ENCODE measurements at regions not wholly inside any gene's neighbourhood (a gene's known extent, or its start where the extent isn't known, plus 50 kb on each side); places are given as distances from the start of the nearest gene placed in this dataset.

GRCh38 chr5:74328221-74328630, 312.3 kb downstream of the ENC1 start (continued):
- no peak for TF ChIP-seq ZNF462 (CRISPR knock-in tag; IDR thresholded peaks at IDR 0.05)
- TF ChIP-seq STAT1 (IDR thresholded peaks at IDR 0.05; ENCODE audit: unreplicated experiment) = no peak
- TF ChIP-seq ZNF114 (CRISPR knock-in tag; IDR thresholded peaks at IDR 0.05) = no peak
- TF ChIP-seq CREB1 (CRISPR knock-in tag; IDR thresholded peaks at IDR 0.05; ENCODE audit: low read depth) = no peak

- Histone ChIP-seq H3K79me2 (replicated peaks; ENCODE audit: insufficient read depth) (no peaks in the 10 kb centered on the region), H3K4me3 (no peak overlapping the region), H3K4me2 (no peak overlapping the region), H3K9me2 (ENCODE audit: insufficient read depth) (0 out of 2 replicates have a peak, but pooled peaks cover 8% of the 10 kb centered on the region), H3F3A (replicated peaks; ENCODE audit: low read depth) (no peaks in the 10 kb centered on the region), H3K36me3 (ENCODE audit: insufficient read depth) (no peaks in the 10 kb centered on the region), H4K20me1 (replicated peaks; ENCODE audit: insufficient read depth) (no peaks in the 10 kb centered on the region), H2AFZ (no peak overlapping the region), H3K27ac (ENCODE audit: low read depth) (no peak overlapping the region), H3K27me3 (ENCODE audit: insufficient read depth) (no peaks in the 10 kb centered on the region), H3K4me1 (ENCODE audit: insufficient read depth) (no peaks in the 10 kb centered on the region)
- ATAC-seq (no peak), DNase-seq (ENCODE audit: low spot score) (no peak)
- no peaks in the 10 kb centered on the region for H3K9me3 Mint-ChIP-seq
- H3K27me3 Mint-ChIP-seq (ENCODE audit: insufficient read depth, low read depth, poor library complexity) = peaks cover 5% of the 10 kb centered on the region
- no peak overlapping the region for H3K27ac Mint-ChIP-seq
- H3K4me3 Mint-ChIP-seq = no peak overlapping the region
- H3K36me3 Mint-ChIP-seq (ENCODE audit: low read depth) = no peaks in the 10 kb centered on the region
- H3K4me1 Mint-ChIP-seq = peaks cover 5% of the 10 kb centered on the region; the same call in 2 of the 3 replicates
- TF ChIP-seq POLR2AphosphoS5 (IDR thresholded peaks at IDR 0.05; ENCODE audit: low read depth) (no peak), ZNF462 (CRISPR knock-in tag; IDR thresholded peaks at IDR 0.05) (no peak), ZNF331 (CRISPR knock-in tag; IDR thresholded peaks at IDR 0.05; ENCODE audit: low read depth) (no peak), ETS1 (IDR thresholded peaks at IDR 0.05) (no peak), JUNB (IDR thresholded peaks at IDR 0.05; ENCODE audit: unreplicated experiment) (no peak), EZH2 (IDR thresholded peaks at IDR 0.05; ENCODE audit: low read depth, unreplicated experiment) (no peak), ZNF114 (CRISPR knock-in tag; IDR thresholded peaks at IDR 0.05) (no peak), NANOG (IDR thresholded peaks at IDR 0.05; ENCODE audit: borderline replicate concordance) (no peak), CREB1 (CRISPR knock-in tag; IDR thresholded peaks at IDR 0.05; ENCODE audit: low read depth) (no peak)
These were observed 313.2 kb downstream of the ENC1 start for GRCh38 chr5:74327339-74327685.

Data from GM23338 (cell line).